ENCODE measurements at regions not wholly inside any gene's neighbourhood (a gene's known extent, or its start where the extent isn't known, plus 50 kb on each side); places are given as distances from the start of the nearest gene placed in this dataset.

DNA sequence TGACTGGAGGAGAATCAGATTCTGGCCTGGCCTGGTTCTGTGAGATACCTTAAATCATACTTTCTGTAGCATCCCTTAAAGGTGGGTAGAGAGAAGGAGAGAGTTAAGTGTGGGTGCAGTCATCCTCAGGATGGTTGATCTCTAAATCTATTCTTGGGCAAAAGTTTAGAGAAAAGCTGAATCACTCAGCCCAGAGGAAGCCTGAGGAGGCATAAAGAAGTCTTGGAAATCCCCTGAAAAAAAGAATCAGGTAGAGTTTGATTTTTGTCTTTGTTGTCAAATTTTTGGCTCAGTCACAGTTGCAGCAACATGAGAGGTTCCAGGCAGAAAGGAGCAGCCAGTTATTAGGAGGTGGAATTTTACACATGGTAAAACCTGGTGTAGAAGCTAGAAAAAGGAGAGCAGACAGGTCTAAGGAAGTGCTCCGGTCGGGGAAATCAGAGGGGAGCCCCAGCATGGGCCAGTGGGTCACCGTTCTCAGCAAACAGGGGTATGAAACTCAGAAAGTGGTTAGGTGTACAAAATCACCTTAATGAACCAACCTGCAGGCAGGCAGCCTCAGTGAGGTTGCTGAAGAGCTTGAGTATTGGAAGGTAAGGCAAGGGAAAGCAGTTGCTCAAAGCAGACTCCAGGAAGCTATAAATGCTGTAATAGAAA is 116.2 kb upstream of the CNTLN start:
- DNase-seq (ENCODE audit: low read depth): no peak

- DNase-seq (ENCODE audit: low read depth): peak; percentile 53
Observed at GRCh38 chr9:17017931-17018491, 116.8 kb upstream of the CNTLN start.

GRCh38 chr9:17013891-17014290 is 120.9 kb upstream of the CNTLN start:
- DNase-seq (ENCODE audit: low read depth): no peak

DNA sequence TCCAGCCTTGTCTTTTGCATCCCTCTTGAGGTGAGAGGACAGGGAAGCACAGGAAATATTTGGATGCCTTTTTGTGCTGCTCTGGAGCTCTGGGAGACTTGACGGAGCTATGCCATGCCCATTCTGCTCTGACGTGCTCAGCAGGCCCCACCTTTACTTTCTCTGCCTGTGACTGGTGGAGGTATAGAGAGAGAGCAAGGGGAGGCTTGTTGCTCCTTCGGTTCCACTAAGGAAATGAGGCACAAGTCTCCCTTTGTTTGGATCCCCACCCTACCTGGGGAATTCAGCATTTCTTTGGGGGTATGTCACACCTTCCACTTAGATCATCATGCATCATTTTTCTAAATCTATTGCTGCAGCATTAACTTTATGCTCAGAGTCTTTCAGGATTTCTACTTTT is 121.8 kb upstream of the CNTLN start:
- no peak for DNase-seq (ENCODE audit: low read depth)

GRCh38 chr9:17011880-17012279 is 123.0 kb upstream of the CNTLN start:
- no peak for DNase-seq (ENCODE audit: low read depth)

GRCh38 chr9:17009071-17009470 is 125.8 kb upstream of the CNTLN start:
- no peak for DNase-seq (ENCODE audit: low read depth)

DNA sequence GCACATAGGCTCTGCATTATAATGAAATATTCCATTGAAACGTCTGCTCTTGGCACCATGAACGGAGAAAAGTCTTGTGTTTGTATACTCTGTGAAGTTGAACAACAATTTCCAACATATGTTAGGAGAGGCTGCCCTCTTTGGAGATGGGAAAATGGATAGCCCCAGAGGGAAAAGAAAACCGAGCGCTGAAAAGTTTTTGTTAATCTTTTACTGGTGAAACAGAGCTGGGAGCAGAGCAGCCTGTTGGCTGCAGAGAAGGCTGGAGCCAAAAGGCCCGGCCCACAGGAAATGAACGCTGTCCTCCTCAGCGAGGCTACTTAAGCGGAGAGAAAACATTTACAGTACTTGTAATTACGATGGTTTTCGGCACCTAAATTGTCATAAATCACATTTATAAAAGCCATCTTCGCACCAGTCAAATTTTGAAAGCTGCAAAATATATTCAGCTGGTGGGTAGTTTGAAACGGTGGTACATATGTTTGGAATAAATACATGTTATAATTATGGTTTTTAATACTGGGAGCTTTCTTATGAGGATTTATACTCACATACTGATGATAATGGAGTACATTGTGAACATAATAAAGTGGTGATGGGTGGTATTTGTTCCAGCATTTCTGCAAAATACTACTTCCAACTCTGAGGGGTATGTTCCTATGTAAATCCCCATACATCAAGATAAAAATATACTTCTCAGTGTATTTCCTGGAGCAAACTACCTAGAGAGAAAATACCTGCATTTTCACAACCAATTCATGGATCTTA is 129.6 kb upstream of the CNTLN start:
- peak; percentile 26 for DNase-seq (ENCODE audit: low read depth)

DNA sequence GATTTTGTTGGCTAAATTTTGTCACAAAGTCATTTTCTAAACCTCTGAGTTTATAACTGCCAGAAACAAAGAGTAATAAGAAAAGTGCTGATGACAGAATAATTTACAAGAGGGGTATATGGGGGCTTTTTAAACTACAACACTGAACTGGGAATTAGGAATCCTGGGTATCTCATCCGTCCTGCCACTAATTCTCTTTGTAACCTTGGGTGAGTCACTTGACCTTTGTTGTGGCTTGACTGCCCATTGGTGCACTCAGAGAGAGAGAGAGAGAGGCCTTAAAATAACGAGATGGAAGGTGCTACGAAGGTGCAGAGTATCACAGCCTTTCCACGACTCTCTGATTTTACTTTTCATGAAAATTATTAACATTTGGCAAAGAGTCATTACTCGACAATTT is 130.3 kb upstream of the CNTLN start:
- no peak for DNase-seq (ENCODE audit: low read depth)

DNA sequence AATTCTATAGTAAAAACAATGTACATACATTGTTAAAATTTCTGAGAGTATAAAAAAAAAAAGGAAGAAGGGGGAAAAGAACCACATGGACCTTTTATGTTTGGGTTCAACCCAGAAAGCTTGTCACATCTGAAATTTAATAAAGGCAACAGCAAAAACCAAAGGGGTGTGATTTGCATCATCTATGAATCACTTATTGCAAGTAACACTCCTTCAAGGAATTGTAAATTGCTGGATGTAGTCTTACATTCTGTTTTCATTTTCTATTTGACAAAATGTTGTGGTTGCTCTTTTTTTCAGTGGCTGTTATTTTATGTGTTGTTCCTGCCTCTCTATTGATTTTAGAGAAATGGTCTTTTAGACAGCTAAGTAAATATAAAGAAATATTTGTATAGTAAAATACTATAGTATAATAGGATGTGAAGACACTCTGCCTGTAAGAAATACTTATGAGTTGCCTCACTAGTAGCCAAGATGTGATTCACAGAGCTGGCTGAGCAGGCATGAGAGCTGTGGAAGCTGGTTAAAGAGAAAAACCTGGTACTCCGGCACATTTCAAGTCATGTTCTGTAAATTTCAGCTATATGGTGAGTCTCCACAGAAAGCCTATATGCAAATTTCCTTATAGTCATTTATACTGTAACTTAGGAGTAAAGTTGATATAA is 131.1 kb upstream of the CNTLN start:
- DNase-seq (ENCODE audit: low read depth): peak; percentile 21

GRCh38 chr9:16996901-16997491 is 126.5 kb upstream of the BNC2 start:
- DNase-seq (ENCODE audit: low read depth): no peak

GRCh38 chr9:16992138-16992537 is 121.7 kb upstream of the BNC2 start:
- no peak for DNase-seq (ENCODE audit: low read depth)

DNA sequence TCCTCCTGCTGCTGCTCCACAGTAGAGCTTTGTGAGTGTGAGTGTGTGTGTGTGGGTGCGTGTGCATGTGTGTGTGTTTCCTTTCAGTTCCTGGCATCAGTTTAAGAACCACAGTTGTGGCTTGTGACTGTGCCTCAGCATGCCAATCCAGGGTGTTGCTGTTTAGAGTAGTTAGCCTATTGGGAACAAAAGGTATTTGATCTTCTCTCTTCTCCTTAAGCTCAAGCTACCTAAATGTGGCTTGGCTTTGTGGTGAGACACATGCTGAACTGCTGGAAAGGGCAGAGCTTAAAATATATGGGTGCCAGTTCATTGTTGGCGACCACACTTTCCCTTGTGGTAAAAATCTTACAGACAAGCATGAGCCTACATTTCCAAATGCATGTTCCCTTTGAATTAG is 116.6 kb upstream of the BNC2 start:
- peak; percentile 47 for DNase-seq (ENCODE audit: low read depth)

- no peak for DNase-seq (ENCODE audit: low read depth)
Observed at GRCh38 chr9:16986556-16986955, 116.1 kb upstream of the BNC2 start.

DNA sequence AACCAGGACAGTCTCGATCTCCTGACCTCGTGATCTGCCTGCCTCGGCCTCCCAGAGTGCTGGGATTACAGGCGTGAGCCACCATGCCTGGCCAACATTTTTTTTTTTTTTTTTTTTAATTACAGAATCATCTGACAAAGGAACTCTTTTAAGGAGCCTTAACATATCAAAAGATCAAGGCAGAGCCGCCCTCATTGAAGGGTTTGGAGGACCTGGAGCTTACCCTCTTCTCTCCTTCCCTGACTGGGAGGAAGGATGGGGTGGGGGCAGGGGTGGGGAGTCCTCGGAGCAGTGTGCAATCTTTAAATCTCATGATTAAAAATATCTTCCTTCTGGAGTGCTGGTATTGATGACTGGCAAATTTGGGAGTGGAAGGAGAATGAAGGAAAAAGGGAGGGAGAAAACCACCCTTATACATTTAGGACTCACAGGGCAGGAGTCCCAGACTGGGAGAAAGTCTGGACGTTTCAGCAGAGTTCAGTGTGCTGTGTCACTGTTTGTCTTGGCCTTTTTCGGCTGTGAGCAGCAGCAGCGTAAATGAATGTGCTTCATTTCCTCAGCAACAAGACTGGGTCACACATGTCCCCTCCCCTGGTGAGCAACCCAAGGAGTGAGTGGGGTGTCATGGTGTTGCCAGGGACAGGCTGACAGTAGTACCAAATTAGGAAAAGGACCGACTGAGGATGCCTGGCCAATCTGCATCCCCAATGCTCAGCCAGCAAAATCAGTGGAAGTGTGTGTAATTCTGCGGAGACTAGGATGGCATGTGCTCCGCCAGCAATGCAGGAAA is 115.3 kb upstream of the BNC2 start:
- DNase-seq (ENCODE audit: low read depth): peak; percentile 47

DNA sequence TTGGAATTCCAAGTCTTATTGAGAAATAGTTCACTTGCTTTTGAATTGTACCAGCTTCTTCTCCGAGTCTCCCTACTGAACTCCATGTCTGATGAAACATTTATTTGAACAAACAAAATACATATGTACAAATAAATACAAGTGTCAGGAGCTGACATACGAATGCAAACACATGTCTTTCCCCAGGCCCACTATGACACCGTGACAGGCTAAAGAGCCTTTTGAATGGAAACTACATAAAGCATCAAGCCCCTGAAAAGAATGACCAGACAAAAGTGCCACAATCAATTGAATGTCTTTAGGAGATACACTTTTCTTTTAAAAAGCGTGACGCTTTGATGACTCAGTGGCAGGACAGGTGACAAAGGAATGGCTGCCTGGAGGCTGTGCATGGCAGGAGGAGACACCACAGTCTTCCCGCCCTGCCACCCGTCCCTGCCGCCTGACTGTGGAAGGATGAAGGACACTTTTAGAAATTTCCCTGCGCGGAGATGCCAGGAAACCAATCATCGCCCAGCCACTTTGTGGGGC is 112.4 kb upstream of the BNC2 start:
- no peak for DNase-seq (ENCODE audit: low read depth)

DNA sequence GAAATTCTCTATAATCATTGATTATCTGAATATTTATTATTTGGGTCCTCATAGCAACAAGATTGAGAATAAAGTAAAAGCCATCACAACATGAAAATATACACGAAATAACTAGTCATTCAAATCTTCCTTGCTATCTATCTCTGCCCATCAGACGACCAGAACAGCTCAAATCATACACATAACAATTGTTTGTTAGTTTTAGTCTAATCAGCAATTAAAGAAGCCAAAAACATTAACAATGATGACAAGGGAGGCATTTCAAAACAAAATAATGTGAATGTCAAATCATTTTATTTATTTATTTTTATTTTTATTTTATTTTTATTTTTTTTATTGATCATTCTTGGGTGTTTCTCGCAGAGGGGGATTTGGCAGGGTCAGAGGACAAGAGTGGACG is 106.0 kb upstream of the BNC2 start:
- DNase-seq (ENCODE audit: low read depth): no peak

DNA sequence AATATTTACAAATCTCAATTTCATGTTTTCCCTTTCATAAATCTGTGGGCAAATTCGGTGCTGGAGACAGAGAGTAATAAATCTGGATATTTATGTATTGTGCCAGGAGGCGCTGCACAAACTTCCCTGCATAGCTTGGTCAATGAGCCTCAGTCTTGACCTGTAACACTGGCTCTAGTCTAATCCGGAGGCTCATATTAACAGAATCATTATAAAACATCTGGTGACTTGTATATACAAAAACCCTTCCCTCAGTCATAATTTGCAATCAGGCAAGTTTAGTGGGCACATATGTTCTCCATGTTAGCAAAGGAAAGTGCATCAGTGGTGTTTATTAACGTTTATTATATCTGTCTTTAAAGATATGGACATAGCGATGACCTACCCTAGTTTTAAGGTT is 104.0 kb upstream of the BNC2 start:
- DNase-seq (ENCODE audit: low read depth): no peak

GRCh38 chr9:16970321-16970720 is 99.9 kb upstream of the BNC2 start:
- DNase-seq (ENCODE audit: low read depth): no peak

DNA sequence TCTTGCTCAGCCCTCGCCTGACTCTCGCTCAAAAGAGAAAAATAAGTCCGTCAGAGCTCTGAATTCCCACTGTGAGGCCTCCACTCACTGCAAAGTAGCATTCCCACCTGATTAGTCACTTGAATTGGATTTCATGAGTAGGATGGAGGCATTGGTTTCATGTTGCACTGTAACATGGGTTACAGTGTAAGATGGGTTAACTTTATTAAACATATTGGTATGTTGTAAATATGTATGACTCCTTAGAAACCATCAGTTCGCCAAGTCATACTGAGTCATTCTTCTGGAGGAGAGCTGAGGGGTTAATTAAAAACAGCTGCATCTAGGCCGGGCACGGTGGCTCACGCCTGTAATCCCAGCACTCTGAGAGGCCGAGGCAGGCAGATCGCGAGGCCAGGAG is 93.8 kb upstream of the BNC2 start:
- peak; percentile 91 for DNase-seq (ENCODE audit: low read depth)

GRCh38 chr9:16960084-16960483 is 89.6 kb upstream of the BNC2 start:
- no peak for DNase-seq (ENCODE audit: low read depth)

GRCh38 chr9:16959391-16959790 is 88.9 kb upstream of the BNC2 start:
- DNase-seq (ENCODE audit: low read depth): no peak

GRCh38 chr9:16954040-16954439 is 83.6 kb upstream of the BNC2 start:
- no peak for DNase-seq (ENCODE audit: low read depth)

All from GM04503 (cell line).